Esophagus (tissue), 2 donors: ENCODE measurements at regions not wholly inside any gene's neighbourhood (a gene's known extent, or its start where the extent isn't known, plus 50 kb on each side); places are given as distances from the start of the nearest gene placed in this dataset.

Experiments used
- H3K27ac ChIP-seq, 2 donors: one replicate each; pipeline ENCODE4 v1.5.1; 2013; ENCODE audit warnings: low read depth in 2 of 2, mild to moderate bottlenecking in 2 of 2, inconsistent platforms in 1 of 2, low read length in 1 of 2, moderate library complexity in 1 of 2
- H3K27me3 ChIP-seq, 2 donors: one replicate each; pipeline ENCODE4 v1.6.1; 2013; ENCODE audit warnings: low read length in 2 of 2, control low read depth in 1 of 2, mild to moderate bottlenecking in 1 of 2; ENCODE audit not compliant: insufficient read depth in 2 of 2, control insufficient read depth in 1 of 2
- H3K36me3 ChIP-seq, 2 donors: one replicate each; pipeline ENCODE4 v1.6.1; 2013; ENCODE audit warnings: low read length in 1 of 2; ENCODE audit not compliant: control insufficient read depth in 2 of 2, insufficient read depth in 2 of 2
- H3K4me1 ChIP-seq, 2 donors: one replicate each; pipeline ENCODE4 v1.6.1; 2013; ENCODE audit warnings: low read length in 1 of 2; ENCODE audit not compliant: control insufficient read depth in 2 of 2, insufficient read depth in 2 of 2
- H3K4me3 ChIP-seq, 2 donors: one replicate each; pipeline ENCODE4 v1.5.1; 2013; ENCODE audit warnings: low read length in 2 of 2, mild to moderate bottlenecking in 2 of 2, low read depth in 1 of 2, moderate library complexity in 1 of 2
- H3K9me3 ChIP-seq, 2 donors: one replicate each; pipeline ENCODE4 v1.6.1; 2013; ENCODE audit warnings: mild to moderate bottlenecking in 2 of 2, low read depth in 1 of 2, low read length in 1 of 2, moderate library complexity in 1 of 2; ENCODE audit not compliant: control insufficient read depth in 2 of 2, insufficient read depth in 1 of 2
- WGBS, 2 donors: extraction: QIAGEN DNeasy Blood & Tissue Kit; methylation state at CpG; one replicate each; pipeline ENCODE4 v1.1.7; 2013; 5-methylcytosine and 5-hydroxymethylcytosine counted together
- donor health status: healthy with polysubstance abuse.
- donor health status: Bipolar disorder and iron deficiency.

- Histone ChIP-seq H3K4me1 (no peaks in the 10 kb centered on the region), H3K36me3 (no peaks in the 10 kb centered on the region), H3K27me3 (peaks cover 0 to 2% of the 10 kb centered on the region in 2 donors), H3K27ac (no peak overlapping the region), H3K9me3 (no peaks in the 10 kb centered on the region), H3K4me3 (no peak overlapping the region)
- 82 to 86% methylated on average over 1 of the region's 1 CpG for WGBS, 2 donors
Measured at GRCh38 chr21:28427394-28428022, 565.2 kb downstream of the LTN1 start.

GRCh38 chr21:28426545-28426944, 566.1 kb downstream of the LTN1 start:
- Histone ChIP-seq H3K4me1 (no peaks in the 10 kb centered on the region), H3K27ac (no peak overlapping the region), H3K9me3 (no peaks in the 10 kb centered on the region), H3K36me3 (no peaks in the 10 kb centered on the region), H3K27me3 (peaks cover 0 to 2% of the 10 kb centered on the region in 2 donors), H3K4me3 (no peak overlapping the region)

- Histone ChIP-seq H3K4me1 (no peaks in the 10 kb centered on the region), H3K9me3 (no peaks in the 10 kb centered on the region), H3K27ac (no peak overlapping the region), H3K4me3 (no peak overlapping the region), H3K36me3 (no peaks in the 10 kb centered on the region), H3K27me3 (no peaks in the 10 kb centered on the region)
- WGBS, 2 donors = 23 to 45% methylated on average over 3 of the region's 3 CpGs
Measured at GRCh38 chr21:28423521-28424190, 569.0 kb downstream of the LTN1 start.

GRCh38 chr21:28421716-28422524, 570.8 kb downstream of the LTN1 start:
- no peaks in the 10 kb centered on the region for H3K4me1 ChIP-seq
- H3K36me3 ChIP-seq = no peaks in the 10 kb centered on the region
- 59 to 68% methylated on average over 3 of the region's 3 CpGs for WGBS, 2 donors
- no peak overlapping the region for H3K27ac ChIP-seq
- no peaks in the 10 kb centered on the region for H3K27me3 ChIP-seq
- H3K4me3 ChIP-seq = no peak overlapping the region
- no peaks in the 10 kb centered on the region for H3K9me3 ChIP-seq

- WGBS, 2 donors = 43 to 62% methylated on average over 2 of the region's 2 CpGs
- no peak overlapping the region for H3K4me3 ChIP-seq
- H3K4me1 ChIP-seq = no peaks in the 10 kb centered on the region
- no peaks in the 10 kb centered on the region for H3K36me3 ChIP-seq
- no peaks in the 10 kb centered on the region for H3K27me3 ChIP-seq
- no peaks in the 10 kb centered on the region for H3K9me3 ChIP-seq
- no peak overlapping the region for H3K27ac ChIP-seq
Measured at GRCh38 chr21:28419811-28420210, 572.9 kb downstream of the LTN1 start.

GRCh38 chr21:28418726-28419514, 573.8 kb downstream of the LTN1 start:
- H3K36me3 ChIP-seq = no peaks in the 10 kb centered on the region
- H3K4me3 ChIP-seq = no peak overlapping the region
- H3K4me1 ChIP-seq = no peaks in the 10 kb centered on the region
- H3K27ac ChIP-seq = no peak overlapping the region
- no peaks in the 10 kb centered on the region for H3K27me3 ChIP-seq
- H3K9me3 ChIP-seq = no peaks in the 10 kb centered on the region
- WGBS, 2 donors = 65 to 72% methylated on average over 6 of the region's 6 CpGs

GRCh38 chr21:28410256-28410655, 582.4 kb downstream of the LTN1 start:
- Histone ChIP-seq H3K27me3 (no peaks in the 10 kb centered on the region), H3K4me1 (no peaks in the 10 kb centered on the region), H3K36me3 (no peaks in the 10 kb centered on the region), H3K27ac (no peak overlapping the region), H3K4me3 (no peak overlapping the region), H3K9me3 (no peaks in the 10 kb centered on the region)
- 51 to 53% methylated on average over 2 of the region's 2 CpGs for WGBS, 2 donors

GRCh38 chr21:28402616-28402989, 590.1 kb downstream of the LTN1 start:
- Histone ChIP-seq H3K27me3 (no peaks in the 10 kb centered on the region), H3K4me1 (no peaks in the 10 kb centered on the region), H3K9me3 (no peaks in the 10 kb centered on the region), H3K36me3 (no peaks in the 10 kb centered on the region), H3K4me3 (no peak overlapping the region), H3K27ac (no peak overlapping the region)
- 29 to 52% methylated on average over 1 of the region's 1 CpG for WGBS, 2 donors

- H3K4me1 ChIP-seq = peaks cover 3 to 6% of the 10 kb centered on the region in 2 donors
- H3K27me3 ChIP-seq = no peaks in the 10 kb centered on the region
- peaks cover 0 to 15% of the 10 kb centered on the region in 2 donors for H3K9me3 ChIP-seq
- H3K4me3 ChIP-seq = no peak overlapping the region
- H3K36me3 ChIP-seq = no peaks in the 10 kb centered on the region
- H3K27ac ChIP-seq = no peak overlapping the region
Measured at GRCh38 chr21:28397040-28397439, 595.6 kb downstream of the LTN1 start.
